Fibroblast of skin of abdomen (primary cell): ENCODE measurements at regions not wholly inside any gene's neighbourhood (a gene's known extent, or its start where the extent isn't known, plus 50 kb on each side); places are given as distances from the start of the nearest gene placed in this dataset.

ENCODE experiments used
- DNase-seq: peaks from one replicate; pipeline ENCODE4 v3.0.0-alpha.2; 2013

DNA sequence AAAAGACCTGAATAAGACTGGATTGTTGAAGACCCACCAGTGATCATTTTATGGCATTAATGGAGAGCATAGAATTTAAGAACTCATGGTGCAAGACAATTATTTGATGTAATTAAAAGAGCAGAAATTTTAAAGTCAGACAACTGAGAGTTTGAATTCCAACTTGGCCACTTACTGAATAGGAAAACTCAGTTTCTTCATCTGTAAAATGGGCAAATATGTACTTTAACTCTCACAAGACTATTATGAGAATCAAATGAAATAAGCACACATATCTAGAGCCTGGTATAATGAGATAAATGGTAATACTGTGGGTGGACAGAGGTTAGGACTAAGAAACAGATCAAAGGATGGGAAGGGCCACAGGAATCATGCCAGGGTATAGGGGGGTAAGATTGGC lies 88.0 kb downstream of the SOX9 start:
- no peak for DNase-seq

DNA sequence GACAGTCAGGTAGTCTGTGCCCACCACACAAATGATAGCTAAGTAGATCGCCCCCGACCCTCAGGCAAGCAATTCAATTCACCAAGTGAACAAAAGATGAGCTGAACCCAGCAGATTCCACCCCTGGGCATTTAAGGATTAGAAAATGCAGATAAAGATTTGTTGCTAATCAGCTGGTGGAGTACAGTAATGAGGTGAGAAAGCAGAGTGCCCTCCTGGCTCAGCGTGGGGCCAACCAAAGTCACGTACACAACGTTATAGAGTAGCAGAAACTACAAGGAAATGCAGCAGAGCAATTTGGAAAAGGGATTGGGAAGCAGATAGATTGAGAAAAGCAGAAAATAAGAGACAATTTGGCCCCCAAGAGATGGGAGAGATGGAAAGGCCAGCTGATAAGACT lies 91.2 kb downstream of the SOX9 start:
- DNase-seq, result no peak

DNA sequence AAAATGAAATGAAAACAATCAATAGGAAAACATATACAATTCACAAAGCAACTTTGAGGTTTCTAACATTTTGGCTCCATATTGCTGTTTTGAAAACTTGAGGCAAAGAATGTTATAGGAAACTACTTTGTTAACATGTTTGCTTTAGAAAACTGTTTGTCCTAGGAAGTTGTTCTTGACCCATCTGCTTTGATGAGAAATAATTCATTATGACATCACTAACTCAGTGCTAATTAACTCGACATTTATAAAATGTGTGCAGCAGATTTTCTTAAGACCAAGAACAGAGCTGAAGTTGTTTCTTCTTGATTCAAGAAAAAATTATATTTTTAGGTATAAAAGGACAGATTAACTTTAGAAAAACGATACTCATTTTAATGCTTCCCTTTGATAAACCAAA lies 94.7 kb downstream of the SOX9 start:
- no peak for DNase-seq

DNA sequence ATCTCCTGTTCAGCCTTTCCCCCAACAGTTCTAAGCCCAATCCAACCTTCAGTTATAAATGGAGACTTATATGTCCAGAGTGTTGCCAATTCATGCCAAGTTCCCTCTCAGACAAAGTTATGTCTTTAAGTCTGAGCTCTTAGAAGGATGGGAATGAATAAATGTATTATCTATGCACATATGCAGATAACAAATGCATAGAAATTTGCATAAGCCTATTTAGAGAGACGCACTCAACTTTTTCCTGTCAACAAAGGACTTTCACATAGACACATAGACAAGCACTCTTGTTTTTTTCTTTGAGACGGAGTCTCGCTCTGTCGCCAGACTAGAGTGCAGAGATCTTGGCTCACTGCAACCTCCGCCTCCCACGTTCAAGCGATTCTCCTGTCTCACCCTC lies 95.1 kb downstream of the SOX9 start:
- DNase-seq, result no peak

DNA sequence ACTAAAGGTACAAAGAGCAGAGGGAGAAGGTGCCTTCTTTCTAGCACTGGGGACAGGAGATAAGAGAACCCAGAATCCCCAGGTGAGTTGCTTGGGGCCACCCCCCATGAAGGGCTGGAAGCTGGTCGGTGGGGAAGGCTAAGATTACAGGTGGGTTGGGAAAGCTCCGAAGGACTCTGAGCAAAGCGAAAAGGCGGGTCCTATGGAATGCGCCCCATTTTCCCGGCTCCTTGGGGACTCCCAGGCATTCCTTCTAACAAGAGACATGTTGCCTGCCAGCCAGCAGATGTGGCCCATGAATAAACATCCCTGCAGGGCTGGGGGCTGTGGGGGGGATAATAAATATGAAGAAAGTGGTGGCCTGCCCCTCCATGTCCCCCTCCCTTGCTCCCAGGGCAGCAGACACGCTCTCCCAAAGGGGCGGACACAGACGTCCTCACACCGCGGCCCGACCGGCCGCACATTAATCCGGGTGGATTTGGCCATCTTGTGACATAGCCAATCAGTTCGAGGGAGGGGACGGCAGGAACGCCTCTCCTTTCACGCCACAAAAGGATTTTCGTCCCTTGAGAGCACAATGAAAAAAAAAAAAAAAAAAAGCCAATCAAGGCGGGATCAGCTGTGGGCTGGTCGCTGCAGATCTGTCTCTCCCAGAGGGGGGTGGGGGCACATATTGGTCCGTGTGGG lies 98.5 kb downstream of the SOX9 start:
- DNase-seq, result no peak

DNA sequence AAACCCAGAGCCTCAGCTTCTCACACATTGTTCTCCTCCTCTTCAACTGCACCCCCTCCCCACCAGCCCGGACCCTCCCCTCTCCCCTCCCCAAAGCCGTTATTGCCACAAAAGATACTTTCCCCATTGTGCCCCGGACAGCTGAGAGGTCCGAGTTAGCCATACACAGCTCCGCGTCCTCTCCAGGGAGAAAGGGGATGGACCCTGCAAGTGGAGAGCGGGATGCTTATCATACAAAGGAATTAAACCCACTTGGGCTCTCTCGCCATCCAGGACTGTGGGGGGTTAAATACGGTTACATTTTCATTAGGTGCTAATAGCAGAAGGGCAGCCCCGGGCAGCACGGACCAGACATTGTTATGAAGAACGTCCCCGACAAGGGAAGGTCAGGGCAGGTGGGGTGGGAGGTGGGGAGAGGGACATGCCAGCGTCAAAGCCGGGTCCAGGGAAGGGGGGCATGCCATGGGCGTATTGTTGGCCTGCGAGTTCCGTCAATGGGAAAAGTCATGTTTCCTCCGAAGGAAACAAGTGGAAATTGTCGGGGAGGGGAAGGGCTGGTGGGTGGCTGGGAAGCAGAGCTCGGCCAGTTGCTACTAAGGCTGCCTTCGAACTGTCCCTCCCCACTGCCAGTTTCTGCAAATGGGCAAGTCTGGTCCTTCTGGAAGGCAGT lies 99.1 kb downstream of the SOX9 start:
- no peak for DNase-seq

DNA sequence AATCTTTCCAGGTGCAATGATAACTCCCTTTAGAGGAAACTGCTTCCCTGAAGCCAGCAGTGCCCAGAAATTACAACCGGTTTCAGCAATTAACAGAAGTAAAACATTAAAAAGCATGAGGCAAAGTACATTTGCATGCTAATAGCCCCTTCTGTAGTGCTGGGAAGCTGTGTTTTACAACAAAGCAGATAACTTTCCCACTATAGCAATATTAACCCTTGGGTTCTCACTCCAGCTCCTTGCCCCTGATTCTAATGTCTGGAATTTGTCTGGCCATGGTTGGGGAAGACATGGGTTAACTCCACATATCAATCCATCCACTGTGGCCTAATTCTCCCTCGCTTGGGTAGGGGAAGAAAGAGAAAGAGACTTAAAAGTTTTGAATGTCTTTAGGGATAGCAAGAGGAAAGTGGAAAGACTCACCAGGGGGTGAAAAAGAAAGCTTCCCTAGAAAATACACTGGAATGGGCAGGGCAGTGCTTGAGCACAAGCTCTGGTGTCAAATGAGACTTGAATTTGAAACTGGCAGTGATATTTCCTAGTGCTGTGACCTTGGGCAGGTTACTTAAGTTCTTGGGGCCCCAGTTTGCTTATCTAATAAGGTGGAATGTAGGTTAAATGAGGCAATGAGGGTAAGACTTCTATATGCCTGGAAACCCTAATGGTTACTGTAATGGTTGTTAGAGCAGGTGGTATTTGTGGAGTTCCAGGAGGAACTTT lies 102.0 kb downstream of the SOX9 start:
- DNase-seq, result no peak

DNA sequence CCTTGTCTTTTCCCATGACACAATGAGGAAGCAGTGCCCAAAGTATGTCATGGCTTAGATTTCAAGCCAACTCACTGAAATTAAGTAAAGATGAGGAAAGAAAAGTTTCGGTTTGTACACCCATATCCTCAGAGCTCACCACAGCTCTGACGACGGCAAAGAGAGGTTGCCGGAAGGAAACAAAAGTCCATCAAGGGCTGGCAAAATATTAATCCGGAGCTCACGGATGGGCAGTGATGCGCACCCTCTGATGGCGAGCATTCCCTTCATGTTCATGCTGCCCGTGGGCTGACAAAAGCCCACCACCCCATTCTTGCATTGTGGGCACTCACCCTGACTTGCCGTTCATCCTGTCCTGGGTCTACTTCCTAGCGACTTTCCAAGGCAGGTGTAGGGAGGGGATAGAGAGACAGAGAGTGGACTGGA lies 103.1 kb downstream of the SOX9 start:
- no peak for DNase-seq

DNA sequence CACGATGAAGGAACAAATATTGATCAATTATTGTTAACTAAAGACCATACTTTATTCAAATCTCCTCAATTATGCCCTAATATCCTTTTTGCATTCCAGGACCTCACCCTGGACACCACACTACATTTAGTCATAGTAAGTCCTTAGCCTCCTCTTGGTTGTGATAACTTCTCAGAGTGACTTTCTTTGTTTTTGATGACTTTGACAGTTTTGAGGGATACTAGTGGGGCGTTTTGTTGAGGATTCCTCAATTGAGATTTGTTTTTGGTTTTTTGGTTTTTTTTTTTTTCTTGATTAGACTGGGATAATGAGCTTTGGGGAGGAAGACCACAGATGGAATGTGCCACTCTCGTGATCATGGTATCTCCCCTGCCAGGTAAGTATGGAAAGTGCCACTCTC lies 105.5 kb downstream of the SOX9 start:
- no peak for DNase-seq

DNA sequence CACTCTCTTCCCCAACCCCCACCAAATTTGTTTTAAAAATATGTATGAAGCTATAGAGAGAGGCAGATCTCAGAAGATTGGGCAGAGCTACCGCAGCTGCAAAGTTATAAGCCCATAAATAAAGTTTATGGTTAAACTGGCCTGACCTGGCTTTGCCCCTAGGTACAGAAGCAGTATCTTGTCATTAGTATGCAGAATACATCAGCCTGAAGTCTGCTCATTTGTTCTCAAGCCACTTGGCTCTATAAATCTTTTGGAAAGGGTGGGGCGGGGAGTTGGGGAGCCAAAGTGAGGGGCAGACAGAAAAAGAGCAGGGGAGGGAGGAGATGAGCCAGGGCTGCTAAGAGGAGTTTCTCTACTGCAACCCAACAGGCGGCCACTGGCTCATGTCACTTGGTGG lies 113.2 kb downstream of the SOX9 start:
- no peak for DNase-seq

DNA sequence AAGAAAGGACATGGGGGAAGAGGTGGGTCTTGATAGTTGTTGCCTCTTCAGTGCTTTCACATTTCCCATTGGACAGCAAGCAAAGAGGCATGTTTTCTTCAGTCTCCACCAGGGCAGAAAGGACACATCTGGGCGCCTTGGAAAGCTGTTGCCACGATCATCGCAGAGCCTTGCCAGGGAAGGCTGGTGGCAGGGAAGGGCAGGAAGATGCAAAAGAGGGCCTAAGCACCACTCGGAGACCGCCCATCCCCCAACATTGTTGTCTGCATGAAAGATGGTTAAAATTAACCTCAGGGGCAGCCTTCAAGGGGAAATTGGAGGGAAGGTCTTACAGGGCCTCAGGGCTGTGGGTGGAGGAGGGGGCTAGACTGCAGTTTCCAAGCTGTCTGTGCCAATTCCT lies 114.2 kb downstream of the SOX9 start:
- no peak for DNase-seq

DNA sequence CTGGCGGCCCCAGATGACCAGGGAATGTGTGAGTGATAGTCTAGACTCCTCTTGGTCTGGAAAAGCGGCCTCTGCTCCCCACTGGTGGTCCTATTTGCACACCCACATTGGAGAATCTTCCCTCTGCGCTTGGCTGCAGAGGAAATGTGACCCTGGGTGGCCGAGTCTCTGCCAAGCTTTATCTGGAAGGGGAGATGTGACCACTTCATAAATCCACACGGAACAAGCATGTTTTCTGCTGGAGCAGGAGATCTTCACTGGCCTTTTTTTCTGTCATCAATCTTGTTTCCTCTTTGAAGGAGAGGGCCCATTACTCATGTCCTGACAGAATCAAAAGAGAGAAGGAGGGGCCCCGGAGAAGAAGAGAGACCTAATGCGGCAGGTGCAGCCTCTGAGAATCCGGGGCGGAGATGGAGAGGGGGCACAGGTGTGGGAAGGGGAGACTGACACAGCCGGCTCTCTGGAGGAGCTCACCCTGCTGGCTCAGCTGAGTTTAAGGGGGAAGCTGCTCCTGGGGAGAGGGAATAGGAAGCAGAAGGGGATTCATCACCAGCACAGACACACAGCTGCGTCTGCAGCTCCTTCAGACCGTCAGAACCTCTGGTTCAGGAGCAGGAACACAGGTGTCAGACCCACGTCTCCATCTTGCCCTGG lies 116.3 kb downstream of the SOX9 start:
- no peak for DNase-seq

DNA sequence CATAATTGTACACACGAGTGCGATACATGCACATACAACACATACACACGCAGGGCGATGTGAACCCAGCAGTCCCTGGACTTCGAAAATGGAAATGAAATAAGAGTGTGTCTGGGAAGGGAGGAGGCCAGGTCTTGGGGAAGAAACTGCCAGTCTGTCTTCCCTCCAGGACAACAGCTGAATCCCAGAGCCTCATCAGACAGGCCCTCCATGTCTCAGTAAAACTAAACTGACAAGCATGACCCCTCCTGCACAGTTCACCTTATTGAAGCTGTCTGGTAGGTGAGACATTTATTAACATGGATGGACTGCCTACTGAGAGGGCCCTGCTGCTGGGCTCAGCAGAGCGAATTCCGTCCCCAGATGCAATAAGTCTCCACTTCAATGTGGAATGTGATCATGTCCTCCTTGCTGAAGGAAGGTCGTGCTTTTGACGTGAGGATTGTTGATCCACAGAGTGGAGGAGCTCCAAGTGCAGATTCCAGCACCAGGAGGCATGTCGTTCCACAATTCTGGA lies 117.4 kb downstream of the SOX9 start:
- no peak for DNase-seq

DNA sequence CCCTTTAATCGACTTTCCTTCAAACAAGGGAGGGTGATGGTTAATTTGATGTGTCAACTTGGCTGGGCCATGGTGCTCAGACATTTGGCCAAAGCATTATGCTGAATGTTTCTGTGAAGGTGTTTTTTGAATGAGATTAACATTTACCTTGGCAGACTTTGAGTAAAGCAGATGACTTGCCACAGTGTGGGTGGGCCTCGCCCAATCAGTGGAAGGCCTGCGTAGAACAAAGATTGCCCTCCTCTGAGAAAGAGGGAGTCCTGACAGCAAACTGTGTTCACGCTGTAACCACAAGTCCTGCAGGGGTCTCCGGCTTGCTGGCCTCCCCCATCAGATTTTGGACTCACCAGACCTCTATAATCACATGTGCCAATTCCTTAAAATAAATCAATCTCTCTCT lies 118.7 kb downstream of the SOX9 start:
- no peak for DNase-seq

DNA sequence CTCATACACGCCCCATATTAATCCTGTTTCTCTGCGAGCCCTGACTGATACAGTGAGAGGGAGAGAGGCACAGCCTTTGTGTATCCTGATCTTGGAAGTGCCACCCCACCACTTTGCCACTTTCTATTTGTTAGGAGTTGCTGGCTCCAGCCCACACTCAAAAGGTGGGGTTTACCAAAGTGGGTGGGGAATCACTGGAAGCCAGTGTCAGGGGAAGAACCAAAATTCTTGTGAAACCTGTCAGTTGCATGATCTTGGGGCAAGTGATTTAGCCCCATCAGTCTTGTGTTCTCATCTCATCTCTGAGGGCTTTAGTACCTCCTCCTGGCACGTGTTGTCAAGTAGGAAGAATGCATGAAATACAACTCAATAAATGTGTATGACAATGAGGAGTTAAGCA lies 119.5 kb downstream of the SOX9 start:
- DNase-seq, result no peak

DNA sequence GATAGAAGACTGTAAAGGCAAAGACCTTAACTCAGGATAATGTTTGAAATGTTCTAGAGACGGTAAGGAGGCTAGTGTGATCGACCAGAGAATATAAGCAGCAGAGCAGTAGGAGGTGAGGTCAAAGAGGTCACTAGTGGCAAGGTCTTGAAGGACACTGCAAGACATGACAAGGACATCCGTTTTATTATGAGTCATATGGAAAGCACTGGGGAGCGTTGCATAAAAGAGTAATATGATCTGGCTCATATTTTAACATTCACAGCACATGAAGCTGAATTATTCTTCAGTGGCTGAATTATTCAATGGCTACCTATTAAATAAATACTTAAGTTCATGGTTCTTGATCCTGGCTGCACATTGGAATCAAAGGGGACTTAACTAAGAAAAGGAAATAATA lies 123.7 kb downstream of the SOX9 start:
- no peak for DNase-seq

DNA sequence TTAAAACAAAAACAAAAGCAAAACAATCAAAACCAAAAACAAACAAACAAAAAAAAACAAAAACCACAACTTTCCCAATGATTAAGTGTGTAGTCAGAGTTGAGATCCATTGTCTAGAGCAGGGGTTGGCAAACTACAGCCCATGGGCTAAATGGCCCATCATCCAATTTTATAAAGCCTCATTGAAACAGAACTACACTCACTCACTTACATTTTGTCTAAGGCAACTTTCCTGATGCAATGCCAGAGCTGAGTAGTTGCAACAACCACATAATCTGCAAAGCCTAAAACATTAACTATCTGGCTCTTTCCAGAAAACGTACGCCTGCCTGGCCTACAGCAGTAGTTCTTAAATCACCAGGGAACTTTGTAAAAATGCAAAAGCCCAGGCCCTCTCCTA lies 124.1 kb downstream of the SOX9 start:
- DNase-seq, result no peak

DNA sequence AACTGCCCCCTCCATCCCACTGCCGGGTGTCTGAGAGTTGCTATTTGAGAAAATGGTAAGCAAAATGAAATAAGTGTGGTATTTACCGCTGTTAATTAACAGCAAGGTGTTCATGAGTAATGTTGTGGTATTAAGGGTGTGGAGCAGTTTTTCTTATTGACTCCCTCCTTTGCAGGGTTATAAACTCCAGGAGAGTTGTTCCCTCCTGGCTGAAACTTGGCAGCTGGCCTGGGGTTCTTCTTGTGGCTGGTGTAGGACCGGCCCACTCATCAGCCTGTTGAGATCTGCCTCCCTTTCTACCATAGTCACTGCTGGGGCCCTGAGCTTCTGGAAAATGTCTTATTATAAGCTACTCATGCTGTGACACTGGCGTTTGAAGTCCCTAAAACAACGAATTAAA lies 128.6 kb downstream of the SOX9 start:
- DNase-seq, result no peak

DNA sequence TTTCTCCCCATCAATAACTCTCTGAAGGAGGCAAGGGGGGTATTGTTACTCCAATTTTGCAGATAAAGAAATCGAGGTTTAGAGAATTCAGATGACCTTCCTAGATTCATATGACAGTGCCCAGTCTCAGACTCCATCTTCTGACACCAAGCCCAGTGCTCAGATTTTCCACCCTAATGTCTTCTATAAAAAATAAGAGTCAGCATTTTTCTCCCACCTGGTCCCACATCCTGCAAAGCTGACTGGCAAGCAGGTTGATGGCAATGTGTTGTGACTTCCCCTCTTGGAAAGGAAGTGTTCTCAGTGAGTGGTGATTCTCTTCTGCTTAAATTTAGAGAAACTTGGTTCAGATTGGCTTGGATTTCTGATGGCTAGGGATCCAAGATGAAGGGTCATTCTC lies 129.4 kb downstream of the SOX9 start:
- no peak for DNase-seq

DNA sequence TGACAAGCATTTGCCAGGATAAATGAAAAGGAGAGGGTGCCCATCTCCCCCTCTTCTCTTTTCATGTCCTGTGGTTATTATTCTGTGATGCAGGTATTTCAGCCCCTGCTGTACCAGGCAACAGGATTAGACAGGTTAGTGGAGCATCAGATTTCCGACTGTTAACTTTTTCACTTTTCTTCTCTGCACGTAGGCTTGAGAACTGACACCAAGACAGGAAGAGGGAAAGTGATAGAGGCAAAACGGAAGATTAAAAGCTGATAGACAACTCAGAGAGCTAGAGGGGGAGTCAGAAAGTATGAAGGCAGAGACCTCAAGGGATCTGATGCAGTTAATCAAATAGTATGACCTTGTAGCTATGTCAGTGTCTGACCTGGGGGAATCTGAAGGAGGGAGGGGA lies 132.8 kb downstream of the SOX9 start:
- no peak for DNase-seq

DNA sequence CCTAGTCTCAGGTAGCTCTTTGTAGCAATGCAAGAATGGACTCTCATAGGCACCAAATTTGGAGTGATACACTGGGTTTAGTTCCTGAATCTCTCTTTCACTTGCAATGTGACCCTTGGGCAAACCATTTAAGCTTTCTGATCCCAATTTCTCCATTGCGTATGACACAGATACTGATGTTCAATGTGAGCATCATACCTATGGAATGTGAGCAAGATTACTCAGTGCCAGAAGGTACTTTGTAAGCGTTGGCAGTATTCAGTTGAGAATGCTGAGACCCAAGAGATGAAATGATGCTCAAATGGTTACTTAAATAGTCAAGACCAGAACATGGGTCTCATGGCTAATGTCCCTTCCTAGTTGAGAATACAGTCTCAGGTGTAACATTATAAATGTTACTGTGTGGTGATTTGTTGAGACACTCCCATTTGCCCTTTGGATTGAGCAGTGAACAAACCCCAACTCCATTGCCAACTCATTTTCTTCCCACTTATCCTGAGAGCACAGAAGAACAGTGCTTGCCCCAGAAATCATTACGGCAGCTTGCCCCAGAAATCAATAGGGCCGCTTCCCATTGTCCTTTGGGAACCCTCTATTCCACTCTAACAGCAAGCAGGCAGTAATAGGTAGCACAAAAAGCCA lies 134.1 kb downstream of the SOX9 start:
- DNase-seq, result no peak

DNA sequence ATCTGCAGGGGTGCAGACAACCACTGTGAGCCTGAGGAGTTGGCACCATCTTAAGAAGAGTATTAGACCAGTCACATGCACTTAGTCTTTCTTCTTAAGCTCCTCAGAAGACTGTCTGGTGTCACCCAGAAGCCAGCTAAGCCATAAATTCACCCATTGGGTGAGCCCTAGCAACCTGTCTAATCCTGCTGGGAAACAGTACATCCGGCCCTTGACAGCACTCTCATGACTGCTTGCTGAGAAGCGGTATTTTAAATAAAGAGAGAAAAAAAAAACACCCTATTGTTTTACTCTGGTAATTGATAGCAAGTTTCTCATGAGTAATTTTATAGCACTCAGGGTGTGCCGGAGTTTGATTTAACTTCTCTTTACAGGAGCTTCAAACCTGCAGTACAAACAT lies 134.7 kb downstream of the SOX9 start:
- no peak for DNase-seq

DNA sequence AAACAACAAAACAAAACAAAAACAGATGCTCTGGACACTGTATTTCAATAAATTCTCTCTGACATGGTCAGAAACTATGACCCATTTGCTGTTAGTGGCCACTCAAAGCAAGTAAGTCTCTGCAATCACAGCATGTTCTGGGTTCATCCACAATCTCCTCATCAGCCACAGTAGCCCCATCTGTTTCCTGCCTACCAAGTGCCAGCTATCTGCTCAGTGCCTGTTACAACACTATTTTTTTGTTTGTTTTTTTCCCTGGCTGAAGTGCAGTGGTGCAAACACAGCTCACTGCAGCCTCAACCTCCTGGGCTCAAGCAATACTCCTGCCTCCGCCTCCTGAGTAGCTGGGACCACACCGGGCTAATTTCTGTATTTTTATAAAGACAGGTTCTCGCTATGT lies 137.9 kb downstream of the SOX9 start:
- no peak for DNase-seq
